ENCODE measurements at regions not wholly inside any gene's neighbourhood (a gene's known extent, or its start where the extent isn't known, plus 50 kb on each side); places are given as distances from the start of the nearest gene placed in this dataset.

DNA sequence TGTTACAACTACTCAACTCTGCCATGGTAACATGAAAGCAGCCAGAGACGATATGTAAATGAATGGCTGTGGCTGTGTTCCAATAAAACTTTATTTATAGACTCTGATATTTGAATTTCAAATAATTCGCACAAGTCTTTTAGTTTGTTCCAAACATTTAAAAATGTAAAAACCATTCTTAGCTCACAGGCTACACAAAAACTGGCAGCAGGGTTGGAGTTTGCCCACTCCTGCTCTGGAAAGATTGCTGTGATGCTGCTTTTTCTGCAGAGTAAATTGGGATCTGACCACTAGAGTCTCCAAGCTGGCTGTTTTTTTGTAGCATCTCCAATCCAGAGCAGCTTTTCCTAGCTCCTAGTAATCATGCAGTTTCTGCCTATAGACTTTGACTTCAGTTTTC lies 157.5 kb downstream of the CHRM3 start:
- TF ChIP-seq POLR2A (IDR thresholded peaks at IDR 0.05), result no peak
- TF ChIP-seq, protein P1, sequence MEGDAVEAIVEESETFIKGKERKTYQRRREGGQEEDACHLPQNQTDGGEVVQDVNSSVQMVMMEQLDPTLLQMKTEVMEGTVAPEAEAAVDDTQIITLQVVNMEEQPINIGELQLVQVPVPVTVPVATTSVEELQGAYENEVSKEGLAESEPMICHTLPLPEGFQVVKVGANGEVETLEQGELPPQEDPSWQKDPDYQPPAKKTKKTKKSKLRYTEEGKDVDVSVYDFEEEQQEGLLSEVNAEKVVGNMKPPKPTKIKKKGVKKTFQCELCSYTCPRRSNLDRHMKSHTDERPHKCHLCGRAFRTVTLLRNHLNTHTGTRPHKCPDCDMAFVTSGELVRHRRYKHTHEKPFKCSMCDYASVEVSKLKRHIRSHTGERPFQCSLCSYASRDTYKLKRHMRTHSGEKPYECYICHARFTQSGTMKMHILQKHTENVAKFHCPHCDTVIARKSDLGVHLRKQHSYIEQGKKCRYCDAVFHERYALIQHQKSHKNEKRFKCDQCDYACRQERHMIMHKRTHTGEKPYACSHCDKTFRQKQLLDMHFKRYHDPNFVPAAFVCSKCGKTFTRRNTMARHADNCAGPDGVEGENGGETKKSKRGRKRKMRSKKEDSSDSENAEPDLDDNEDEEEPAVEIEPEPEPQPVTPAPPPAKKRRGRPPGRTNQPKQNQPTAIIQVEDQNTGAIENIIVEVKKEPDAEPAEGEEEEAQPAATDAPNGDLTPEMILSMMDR (IDR thresholded peaks at IDR 0.05), result no peak
